Activated B cell treated with CpG ODN at 0.5 μM for 24 hours (primary cell): ENCODE measurements at regions not wholly inside any gene's neighbourhood (a gene's known extent, or its start where the extent isn't known, plus 50 kb on each side); places are given as distances from the start of the nearest gene placed in this dataset.

Experiments
- ATAC-seq: fragments of 200-7000 bp; cut with Tn5 transposase; one replicate; pipeline ENCODE4 v1.10.0; 2021; ENCODE audit warnings: low read depth, mild to moderate bottlenecking, moderate library complexity
- CTCF ChIA-PET: fragments of 350-600 bp; sonication (Branson Sonifier 250); formaldehyde crosslinking; loops from one replicate; lab custom pipeline; 2021; ENCODE audit warnings: antibody characterized with exemption; lab: Charles Lee
- POLR2A ChIA-PET: fragments of 350-600 bp; sonication (Branson Sonifier 250); formaldehyde crosslinking; loops from one replicate; lab custom pipeline; 2021; ENCODE audit warnings: antibody characterized with exemption; lab: Charles Lee
- DNase-seq: peaks from one replicate; pipeline ENCODE4 v3.0.0; 2022
- H3K27ac Mint-ChIP-seq: one replicate; pipeline ENCODE4 v1.8.0; 2020; ENCODE audit warnings: mixed read lengths
- H3K27me3 Mint-ChIP-seq: one replicate; pipeline ENCODE4 v1.8.0; 2021; ENCODE audit warnings: mixed read lengths
- H3K36me3 Mint-ChIP-seq: one replicate; pipeline ENCODE4 v1.8.0; 2021; ENCODE audit warnings: low read depth, mixed read lengths
- H3K4me1 Mint-ChIP-seq: one replicate; pipeline ENCODE4 v1.8.0; 2021; ENCODE audit warnings: mixed read lengths
- H3K4me3 Mint-ChIP-seq: one replicate; pipeline ENCODE4 v1.8.0; 2020; ENCODE audit warnings: mild to moderate bottlenecking, mixed read lengths
- H3K9me3 Mint-ChIP-seq: one replicate; pipeline ENCODE4 v1.8.0; 2020; ENCODE audit warnings: mixed read lengths
- CTCF ChIP-seq: fragments of 200-600 bp; IDR thresholded peaks from one replicate; pipeline ENCODE4 v1.8.0; 2022; ENCODE audit warnings: antibody characterized with exemption, mild to moderate bottlenecking
- intact Hi-C: fragments of 100-400 bp; cut with micrococcal nuclease; formaldehyde crosslinking; loops from one replicate; pipeline ENCODE4 v1.15.1; 2024

GRCh38 chr5:168195110-168195509 is 96.3 kb upstream of the WWC1 start:
- TF ChIP-seq CTCF, result no peak
- CTCF ChIA-PET, result no interaction called here
- H3K4me1 Mint-ChIP-seq, result no peaks in the 10 kb centered on the region
- POLR2A ChIA-PET, result no interaction called here
- H3K27ac Mint-ChIP-seq, result no peak overlapping the region
- no peaks in the 10 kb centered on the region for H3K9me3 Mint-ChIP-seq
- no peaks in the 10 kb centered on the region for H3K36me3 Mint-ChIP-seq
- DNase-seq (no peak), ATAC-seq (no peak)
- no peak overlapping the region for H3K4me3 Mint-ChIP-seq
- intact Hi-C loops, result no loop called here
- H3K27me3 Mint-ChIP-seq, result peaks cover 3% of the 10 kb centered on the region

- Mint-ChIP-seq H3K27ac (no peak overlapping the region), H3K27me3 (no peaks in the 10 kb centered on the region), H3K4me3 (no peak overlapping the region), H3K9me3 (no peaks in the 10 kb centered on the region), H3K4me1 (no peaks in the 10 kb centered on the region), H3K36me3 (no peaks in the 10 kb centered on the region)
- no peak for ATAC-seq
- CTCF ChIA-PET, result no interaction called here
- TF ChIP-seq CTCF, result no peak
- intact Hi-C loops, result no loop called here
- POLR2A ChIA-PET, result no interaction called here
- no peak for DNase-seq
These were observed 93.1 kb upstream of the WWC1 start for GRCh38 chr5:168198359-168198758.

- Mint-ChIP-seq H3K4me3 (no peak overlapping the region), H3K27me3 (no peaks in the 10 kb centered on the region), H3K9me3 (no peaks in the 10 kb centered on the region), H3K27ac (no peak overlapping the region), H3K36me3 (no peaks in the 10 kb centered on the region), H3K4me1 (no peaks in the 10 kb centered on the region)
- TF ChIP-seq CTCF, result no peak
- CTCF ChIA-PET, result no interaction called here
- DNase-seq (no peak), ATAC-seq (no peak)
- POLR2A ChIA-PET, result no interaction called here
- intact Hi-C loops, result no loop called here
These were observed 88.4 kb upstream of the WWC1 start for GRCh38 chr5:168202996-168203395.

- intact Hi-C loops, result no loop called here
- Mint-ChIP-seq H3K27me3 (no peaks in the 10 kb centered on the region), H3K4me1 (no peaks in the 10 kb centered on the region), H3K9me3 (no peaks in the 10 kb centered on the region), H3K36me3 (no peaks in the 10 kb centered on the region), H3K27ac (no peak overlapping the region), H3K4me3 (no peak overlapping the region)
- DNase-seq (no peak), ATAC-seq (no peak)
- TF ChIP-seq CTCF, result no peak
- ChIA-PET POLR2A (no interaction called here), CTCF (interaction anchor here (0.9 kb wide), 1 partner anchor 16 kb away, joined by 3 read pairs; no protein-coding TSS in a partner anchor)
These were observed 87.3 kb upstream of the WWC1 start for GRCh38 chr5:168204165-168204564.

GRCh38 chr5:168207450-168208029 is 83.9 kb upstream of the WWC1 start:
- intact Hi-C loops, result no loop called here
- Mint-ChIP-seq H3K4me3 (no peak overlapping the region), H3K27ac (no peak overlapping the region), H3K4me1 (no peaks in the 10 kb centered on the region), H3K27me3 (peaks cover 1% of the 10 kb centered on the region), H3K36me3 (no peaks in the 10 kb centered on the region), H3K9me3 (no peaks in the 10 kb centered on the region)
- ChIA-PET CTCF (no interaction called here), POLR2A (no interaction called here)
- DNase-seq (no peak), ATAC-seq (no peak)
- no peak for TF ChIP-seq CTCF
